Spleen (tissue), 11 donors: ENCODE measurements at regions not wholly inside any gene's neighbourhood (a gene's known extent, or its start where the extent isn't known, plus 50 kb on each side); places are given as distances from the start of the nearest gene placed in this dataset.

Experiments used
- DNase-seq: peaks from one replicate; pipeline ENCODE4 v3.0.0-alpha.2; 2020
- H3K27ac ChIP-seq, 8 donors: fragments of 200-600 bp; sonication (generic) in 7 of 8; 1 replicate in 4 of 8; 2 replicates in 4 of 8; pipeline versions ENCODE4 v1.5.0 to v1.8.0; 2016 to 2021; ENCODE audit warnings: inconsistent platforms in 4 of 8, mild to moderate bottlenecking in 4 of 8, moderate library complexity in 1 of 8
- H3K27me3 ChIP-seq, 7 donors: fragments of 200-600 bp; sonication (generic) in 6 of 7; replicated peaks in 1 of 7; 1 replicate in 4 of 7; 2 replicates in 3 of 7; pipeline versions ENCODE4 v1.5.0 to v1.8.0; 2016 to 2021; ENCODE audit warnings: inconsistent platforms in 3 of 7, mild to moderate bottlenecking in 1 of 7
- H3K36me3 ChIP-seq, 6 donors: fragments of 200-600 bp; sonication (generic) in 5 of 6; 1 replicate in 4 of 6; 2 replicates in 2 of 6; pipeline versions ENCODE4 v1.5.0 to v1.8.0; 2016 to 2021; ENCODE audit warnings: inconsistent platforms in 2 of 6
- H3K4me1 ChIP-seq, 6 donors: fragments of 200-600 bp; sonication (generic) in 5 of 6; 1 replicate in 3 of 6; 2 replicates in 3 of 6; pipeline versions ENCODE4 v1.5.0 to v1.8.0; 2016 to 2021; ENCODE audit warnings: inconsistent platforms in 3 of 6
- H3K4me3 ChIP-seq, 8 donors: fragments of 200-600 bp; sonication (generic) in 7 of 8; 1 replicate in 4 of 8; 2 replicates in 4 of 8; pipeline versions ENCODE4 v1.5.0 to v1.8.0; 2016 to 2021; ENCODE audit warnings: inconsistent platforms in 4 of 8, mild to moderate bottlenecking in 4 of 8, moderate library complexity in 2 of 8
- H3K9me3 ChIP-seq, 8 donors: fragments of 200-600 bp; sonication (generic) in 7 of 8; 1 replicate in 4 of 8; 2 replicates in 4 of 8; pipeline versions ENCODE4 v1.5.0 to v1.8.0; 2016 to 2021; ENCODE audit warnings: inconsistent platforms in 4 of 8
- CTCF ChIP-seq, 11 experiments: fragments of 200-600 bp in 7 of 11; fragments of 450-650 bp in 4 of 11; sonication (generic) in 4 of 11; IDR thresholded peaks in 8 of 11; conservative IDR thresholded peaks in 3 of 11; 1 replicate in 7 of 11; 2 replicates in 4 of 11; pipeline versions ENCODE4 v1.4.0 to v1.8.0; 2016 to 2021; ENCODE audit warnings: antibody characterized with exemption in 11 of 11, inconsistent platforms in 4 of 11, mild to moderate bottlenecking in 1 of 11
- POLR2A ChIP-seq, 3 donors: fragments of 450-650 bp; IDR thresholded peaks; one replicate each; pipeline ENCODE4 v1.5.1; 2017; ENCODE audit warnings: antibody characterized with exemption in 3 of 3, mild to moderate bottlenecking in 1 of 3
- POLR2AphosphoS5 ChIP-seq, 3 donors: sonication (generic); formaldehyde crosslinking; IDR thresholded peaks; one replicate each; pipeline ENCODE4 v1.5.1; 2017; ENCODE audit warnings: antibody characterized with exemption in 3 of 3
- WGBS, 5 donors: extraction: QIAGEN DNeasy Blood & Tissue Kit in 3 of 5; methylation state at CpG; one replicate each; pipeline versions ENCODE4 v1.1.5 to v1.1.7; 2013 to 2018; 5-methylcytosine and 5-hydroxymethylcytosine counted together
- intact Hi-C: fragments of 100-400 bp; cut with DNase I; formaldehyde crosslinking; loops from one replicate; pipeline ENCODE4 v1.15.0; 2023; ENCODE audit warnings: low total_unique reads
- donor health status: healthy with polysubstance abuse.
- donor health status: DM: no; HTN: no; CAD: no; lungs with moderate emphysema.
- donor health status: DM: no; HTN: no; CAD: no.
- donor health status: Bipolar disorder and iron deficiency.
- donor health status: healthy.
- donor health status: DM: no; HTN: no; CAD: no.
- donor health status: DM: yes; HTN: yes; CAD: no.

- whole genome bisulfite sequencing, 5 donors = 89 to 100% (median 90%) methylated on average over 1 of the region's 1 CpG
Measured at GRCh38 chr5:125467222-125467621, 720.8 kb upstream of the ZNF608 start.

GRCh38 chr5:125470280-125470902 is 724.0 kb upstream of the ZNF608 start:
- no peak overlapping the region for H3K4me3 ChIP-seq
- H3K36me3 ChIP-seq = no peaks in the 10 kb centered on the region
- no peaks in the 10 kb centered on the region for H3K27me3 ChIP-seq
- no peaks in the 10 kb centered on the region for H3K9me3 ChIP-seq
- no peak overlapping the region for H3K27ac ChIP-seq
- 81 to 89% (median 83%) methylated on average over 2 of the region's 2 CpGs for WGBS, 5 donors
- no peak for TF ChIP-seq POLR2AphosphoS5 (IDR thresholded peaks at IDR 0.05)
- TF ChIP-seq POLR2A (IDR thresholded peaks at IDR 0.05) = no peak
- TF ChIP-seq CTCF (IDR thresholded peaks at IDR 0.05 in 8 of 11, conservative IDR thresholded peaks at IDR 0.05 in 3 of 11) = no peak
- H3K4me1 ChIP-seq = no peaks in the 10 kb centered on the region
- intact Hi-C loops = no loop called here
- DNase-seq = no peak

More at GRCh38 chr5:125467222-125467621, 720.8 kb upstream of the ZNF608 start:
- Histone ChIP-seq H3K27me3 (no peaks in the 10 kb centered on the region), H3K9me3 (no peaks in the 10 kb centered on the region), H3K4me3 (no peak overlapping the region), H3K36me3 (no peaks in the 10 kb centered on the region), H3K27ac (no peak overlapping the region), H3K4me1 (no peaks in the 10 kb centered on the region)
- TF ChIP-seq CTCF (IDR thresholded peaks at IDR 0.05 in 8 of 11, conservative IDR thresholded peaks at IDR 0.05 in 3 of 11) (no peak), POLR2AphosphoS5 (IDR thresholded peaks at IDR 0.05) (no peak), POLR2A (IDR thresholded peaks at IDR 0.05) (no peak)
- intact Hi-C loops = no loop called here
- DNase-seq = no peak

GRCh38 chr5:125476901-125477585 is 730.6 kb upstream of the ZNF608 start:
- TF ChIP-seq POLR2A (IDR thresholded peaks at IDR 0.05) (no peak), CTCF (IDR thresholded peaks at IDR 0.05 in 8 of 11, conservative IDR thresholded peaks at IDR 0.05 in 3 of 11) (no peak), POLR2AphosphoS5 (IDR thresholded peaks at IDR 0.05) (no peak)
- H3K36me3 ChIP-seq = no peaks in the 10 kb centered on the region
- no peaks in the 10 kb centered on the region for H3K27me3 ChIP-seq
- H3K4me1 ChIP-seq = no peaks in the 10 kb centered on the region
- intact Hi-C loops = no loop called here
- whole genome bisulfite sequencing, 5 donors = 81 to 94% (median 86%) methylated on average over 3 of the region's 3 CpGs
- H3K4me3 ChIP-seq = no peak overlapping the region
- no peaks in the 10 kb centered on the region for H3K9me3 ChIP-seq
- no peak for DNase-seq
- no peak overlapping the region for H3K27ac ChIP-seq

- no peak overlapping the region for H3K4me3 ChIP-seq
- H3K36me3 ChIP-seq = no peaks in the 10 kb centered on the region
- H3K27ac ChIP-seq = no peak overlapping the region
- H3K9me3 ChIP-seq = no peaks in the 10 kb centered on the region
- no peak for DNase-seq
- intact Hi-C loops = no loop called here
- no peaks in the 10 kb centered on the region for H3K4me1 ChIP-seq
- 60 to 88% (median 62%) methylated on average over 1 of the region's 1 CpG for WGBS, 5 donors
- TF ChIP-seq POLR2A (IDR thresholded peaks at IDR 0.05) = no peak
- TF ChIP-seq CTCF (IDR thresholded peaks at IDR 0.05 in 8 of 11, conservative IDR thresholded peaks at IDR 0.05 in 3 of 11) = no peak
- no peak for TF ChIP-seq POLR2AphosphoS5 (IDR thresholded peaks at IDR 0.05)
- no peaks in the 10 kb centered on the region for H3K27me3 ChIP-seq
Measured at GRCh38 chr5:125477586-125477975, 731.1 kb upstream of the ZNF608 start.
